EH (cell line): ENCODE measurements at regions not wholly inside any gene's neighbourhood (a gene's known extent, or its start where the extent isn't known, plus 50 kb on each side); places are given as distances from the start of the nearest gene placed in this dataset.

Source experiments
- DNase-seq: peaks from one replicate; pipeline ENCODE4 v3.0.0-alpha.2; 2015; ENCODE audit warnings: low read depth

DNA sequence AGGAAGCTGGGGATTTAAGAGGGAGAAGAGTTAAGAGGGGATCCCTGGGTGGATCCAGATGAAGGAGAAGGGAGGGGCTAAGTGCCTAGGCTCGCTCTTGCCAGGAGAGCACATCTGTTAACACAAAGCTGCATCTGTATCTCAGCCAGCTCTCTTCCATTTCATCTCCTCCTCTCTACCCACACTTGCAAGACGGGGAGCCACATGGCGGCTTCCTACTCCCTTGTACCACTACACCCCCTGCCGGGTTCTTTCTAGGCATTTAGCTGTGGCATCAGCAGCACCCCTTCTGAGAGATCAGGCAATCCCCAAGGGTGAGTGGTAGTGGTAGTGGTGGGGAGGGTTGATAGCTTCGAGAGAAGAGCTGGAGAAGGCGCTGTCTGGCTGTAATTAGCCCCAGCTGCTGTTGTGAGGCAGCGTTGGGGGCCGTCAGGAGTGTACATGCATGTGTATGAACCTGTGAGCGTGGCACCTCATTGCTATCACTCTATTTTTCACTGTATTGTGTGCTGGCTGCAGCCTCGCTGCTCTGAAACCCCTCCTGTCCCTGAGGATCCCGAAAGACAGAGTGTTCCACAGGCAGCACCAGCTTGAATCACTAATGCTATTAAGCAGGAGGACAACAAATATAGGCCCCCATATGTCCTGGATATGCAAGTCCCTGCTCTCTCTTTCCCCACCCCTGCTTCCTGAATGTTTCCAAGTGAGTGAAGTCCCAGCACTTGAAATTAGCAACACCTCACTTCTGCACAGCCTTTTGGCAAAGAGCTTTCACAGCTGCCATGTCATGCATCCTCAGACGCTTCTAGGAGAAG is 73.7 kb downstream of the RTL9 start:
- no peak for DNase-seq

DNA sequence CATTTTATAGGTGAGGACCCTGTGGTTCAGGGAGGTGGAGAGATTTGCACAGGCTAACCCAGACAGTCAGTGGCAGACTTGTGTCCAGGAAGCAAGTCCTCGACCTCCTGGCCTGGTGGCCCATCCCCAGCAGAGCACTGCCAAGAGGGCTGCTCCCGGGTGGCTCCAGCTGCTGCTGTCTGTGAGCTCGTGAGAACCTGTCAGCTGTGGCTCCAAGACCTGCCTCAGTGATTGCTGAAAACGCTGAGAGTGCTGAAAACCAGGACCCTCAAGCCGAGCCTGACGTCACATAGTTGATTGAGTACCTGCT is 74.2 kb downstream of the RTL9 start:
- DNase-seq = no peak

DNA sequence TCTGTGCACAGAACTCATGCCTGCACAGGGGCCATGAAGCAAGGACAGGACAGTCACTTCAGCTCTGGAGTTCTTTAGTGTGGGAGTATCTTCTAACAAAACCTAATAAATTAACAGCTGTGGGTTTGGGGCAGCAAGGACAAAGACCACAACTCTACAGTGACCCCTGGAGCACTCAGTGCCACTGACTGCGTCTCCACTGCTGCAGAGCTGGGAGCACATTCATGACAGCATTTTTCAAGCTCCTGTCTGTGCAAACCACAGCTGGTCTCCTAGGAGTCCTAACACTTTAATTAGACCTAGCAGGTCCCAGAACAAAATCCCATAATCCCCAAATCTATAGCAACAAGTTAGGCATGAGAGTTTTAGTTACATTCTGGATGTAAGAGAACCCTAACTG is 76.5 kb downstream of the RTL9 start:
- DNase-seq = no peak

DNA sequence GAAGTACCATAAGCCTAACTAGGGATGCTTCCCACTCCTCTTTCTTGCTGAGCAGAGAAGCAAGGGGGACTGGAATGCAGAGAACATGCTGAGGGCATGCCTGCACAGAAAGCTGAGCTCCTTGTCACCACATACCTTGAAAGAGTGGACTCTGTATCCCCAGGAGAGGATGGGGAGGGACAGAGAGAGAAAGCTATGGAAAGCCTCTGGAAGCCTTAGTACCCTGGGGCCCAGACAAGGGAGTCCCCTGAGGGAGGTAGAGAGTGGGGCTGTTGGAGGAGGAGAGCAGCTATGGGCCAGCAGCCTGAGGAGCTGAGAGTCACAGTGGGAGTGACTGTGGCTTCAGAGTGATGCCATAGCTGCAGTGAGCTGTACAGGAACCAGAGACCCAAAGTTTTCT is 77.9 kb downstream of the RTL9 start:
- DNase-seq = no peak

DNA sequence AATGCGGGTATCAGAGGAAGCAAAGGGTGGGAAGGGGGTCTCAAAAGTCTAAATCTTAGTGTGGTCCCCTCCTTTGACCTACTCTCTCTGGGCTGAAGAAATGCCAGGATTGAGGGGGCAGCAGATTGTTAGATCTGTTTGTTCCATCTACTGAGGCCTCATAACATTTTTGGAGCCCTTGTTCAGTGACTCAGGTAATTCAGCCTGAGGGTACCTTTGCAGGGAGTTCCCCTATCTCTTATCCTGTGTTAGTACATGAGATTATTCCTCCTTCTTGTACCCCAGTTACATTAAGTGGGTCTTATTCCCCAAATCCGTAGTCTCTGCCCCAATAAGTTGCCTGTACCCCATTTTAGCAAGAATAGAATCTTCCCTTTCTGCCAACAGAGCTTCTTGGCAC is 79.0 kb downstream of the RTL9 start:
- DNase-seq = no peak

DNA sequence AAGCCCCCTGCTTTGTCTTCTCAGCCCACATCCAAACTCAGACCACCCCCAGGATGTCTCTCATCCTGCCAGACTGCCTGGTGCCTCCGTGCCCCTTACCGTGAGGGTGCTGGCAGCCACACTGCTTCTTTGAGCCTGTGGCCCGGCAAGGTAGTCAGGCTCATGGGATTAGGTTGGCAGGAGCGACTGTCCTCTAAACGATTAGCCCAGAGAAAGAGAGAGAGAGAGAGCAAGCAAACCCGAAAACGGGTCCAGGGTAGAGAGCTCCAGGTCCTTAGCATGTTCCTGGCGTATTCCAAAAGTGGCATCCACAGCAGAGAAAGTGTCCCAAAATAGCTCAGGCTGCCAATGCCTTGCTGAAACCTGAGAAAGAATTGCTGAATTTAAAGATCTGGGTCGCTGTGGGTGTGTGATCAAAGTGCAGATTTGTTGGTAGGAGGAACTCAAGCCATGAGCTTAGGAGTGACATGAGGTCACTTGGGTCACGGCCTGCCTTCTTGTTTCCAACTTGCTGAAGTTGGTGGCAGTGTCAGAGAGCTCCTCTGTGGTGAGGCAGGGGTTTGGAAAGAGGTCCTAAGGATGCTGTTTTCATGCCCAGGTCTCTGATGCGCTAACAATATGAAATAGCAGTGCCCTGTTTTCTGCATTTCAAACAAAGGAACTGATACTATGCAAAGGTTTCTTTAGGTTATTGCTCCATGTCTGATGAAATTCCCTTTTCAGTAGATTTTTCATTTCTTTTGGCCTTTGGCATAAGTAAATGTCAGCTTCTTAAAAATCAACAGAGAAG is 81.6 kb downstream of the RTL9 start:
- no peak for DNase-seq

DNA sequence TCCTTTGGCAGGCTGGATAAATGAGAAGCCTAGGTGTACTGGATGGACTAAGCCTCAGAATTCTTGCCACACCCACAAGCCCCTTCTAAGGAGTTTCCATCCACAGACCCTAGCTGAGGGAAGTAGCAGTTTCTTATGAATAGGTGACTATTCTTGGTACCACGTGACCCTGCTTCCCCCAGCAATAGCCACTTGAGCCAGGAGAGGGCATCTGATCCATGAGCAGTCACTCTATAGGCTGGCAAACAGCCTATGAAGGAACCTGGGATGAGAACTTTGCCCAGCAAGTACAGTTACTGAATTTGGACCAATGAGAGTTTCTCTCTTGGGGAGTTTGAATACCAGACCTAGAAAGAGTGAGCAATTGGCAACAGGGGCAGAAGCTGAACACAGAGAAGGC is 84.0 kb downstream of the RTL9 start:
- DNase-seq = peak; percentile 47

DNA sequence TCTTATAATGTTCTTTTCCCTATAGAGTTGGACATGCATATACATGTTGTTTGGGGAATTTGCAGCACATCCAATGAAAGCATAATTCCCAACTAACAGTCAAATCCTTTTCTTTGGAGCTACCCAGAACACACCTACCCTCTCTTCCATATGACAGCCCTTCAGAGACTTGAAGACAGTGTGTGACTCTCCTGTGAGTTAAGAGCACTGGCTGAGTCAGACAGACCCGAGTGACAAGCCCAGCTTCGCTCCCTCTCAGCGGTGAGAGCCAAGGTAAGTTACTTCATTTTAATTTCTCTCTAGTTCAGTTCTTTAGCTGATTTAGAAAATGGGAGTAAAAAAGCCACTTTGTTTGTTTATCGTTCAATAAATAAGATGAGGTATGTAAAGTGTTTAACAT is 86.3 kb downstream of the RTL9 start:
- no peak for DNase-seq

DNA sequence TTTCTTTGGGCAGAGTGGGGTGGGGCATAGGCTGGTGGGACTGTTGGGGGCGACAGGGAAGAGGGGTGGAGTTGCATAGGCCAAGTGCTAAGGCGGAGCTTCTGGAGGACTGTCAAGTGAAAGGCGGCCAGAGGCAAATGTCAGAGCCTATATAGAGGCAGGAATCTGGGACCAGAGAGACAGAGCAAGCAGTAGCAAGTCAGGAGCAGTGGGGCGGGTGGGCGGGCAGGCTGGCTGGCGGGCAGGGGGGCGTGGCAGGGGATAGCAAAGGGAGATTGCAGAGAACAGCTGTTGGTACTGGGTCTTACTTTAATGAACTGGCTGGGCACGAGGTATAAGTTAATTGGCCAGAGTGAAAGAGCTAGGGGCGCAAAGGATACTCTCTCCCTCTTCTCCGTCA is 89.8 kb downstream of the RTL9 start:
- no peak for DNase-seq

DNA sequence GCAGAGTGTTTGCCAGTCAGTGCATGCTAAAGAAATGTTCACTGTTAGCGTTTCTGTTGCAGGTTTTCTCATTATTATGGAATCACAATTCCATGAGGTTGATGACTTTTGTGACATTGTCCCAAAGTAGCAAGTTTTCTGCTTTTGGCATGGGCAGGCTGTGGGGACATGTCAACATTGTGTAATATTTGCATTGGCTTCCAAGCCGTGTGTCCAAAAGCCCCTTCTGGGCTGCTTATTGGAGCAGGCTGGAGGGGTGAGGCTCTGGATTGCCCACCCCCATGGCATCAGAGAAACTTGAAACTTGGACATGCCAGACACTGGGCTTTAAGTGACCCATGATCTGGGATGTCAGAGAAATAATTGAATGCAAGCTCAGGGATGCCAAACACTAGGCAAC is 90.7 kb downstream of the RTL9 start:
- no peak for DNase-seq

DNA sequence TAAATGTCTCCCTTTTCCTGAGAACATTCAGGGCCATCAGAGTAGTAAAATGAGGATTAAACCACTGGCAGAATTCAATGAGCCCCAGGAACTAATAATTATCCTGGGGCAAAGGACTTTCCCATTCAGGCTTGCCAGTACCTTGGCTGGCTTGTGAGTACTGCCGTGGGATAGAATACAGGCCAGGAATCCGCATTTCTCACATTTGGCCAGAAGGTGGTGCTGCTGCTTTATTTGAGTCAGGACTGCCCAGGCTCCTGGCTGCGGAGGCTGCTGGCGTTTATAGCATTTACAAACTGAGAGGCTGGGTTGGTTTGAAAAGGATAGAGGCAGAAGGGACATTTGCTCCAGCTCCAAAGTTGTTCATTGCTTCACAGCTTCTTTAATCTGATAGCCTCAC is 91.4 kb downstream of the RTL9 start:
- DNase-seq = peak; percentile 69

DNA sequence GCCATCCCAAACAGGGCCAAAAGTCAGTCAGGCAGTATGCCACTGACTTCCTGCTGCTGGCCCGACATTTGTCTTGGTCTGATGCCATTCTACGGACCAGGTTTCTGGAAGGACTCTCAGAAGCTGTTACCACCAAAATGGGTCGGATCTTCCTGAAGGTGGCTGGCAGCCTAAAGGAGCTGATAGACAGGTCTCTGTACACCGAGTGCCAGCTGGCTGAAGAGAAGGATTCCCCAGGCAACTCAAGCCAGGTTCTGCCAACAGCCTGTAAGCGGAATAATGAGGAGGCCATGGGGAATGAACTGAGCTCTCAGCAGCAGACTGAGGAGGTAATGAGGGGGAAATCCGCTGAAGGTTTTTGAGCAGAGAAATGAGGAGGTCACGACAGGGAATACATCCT is 95.7 kb downstream of the RTL9 start:
- no peak for DNase-seq

DNA sequence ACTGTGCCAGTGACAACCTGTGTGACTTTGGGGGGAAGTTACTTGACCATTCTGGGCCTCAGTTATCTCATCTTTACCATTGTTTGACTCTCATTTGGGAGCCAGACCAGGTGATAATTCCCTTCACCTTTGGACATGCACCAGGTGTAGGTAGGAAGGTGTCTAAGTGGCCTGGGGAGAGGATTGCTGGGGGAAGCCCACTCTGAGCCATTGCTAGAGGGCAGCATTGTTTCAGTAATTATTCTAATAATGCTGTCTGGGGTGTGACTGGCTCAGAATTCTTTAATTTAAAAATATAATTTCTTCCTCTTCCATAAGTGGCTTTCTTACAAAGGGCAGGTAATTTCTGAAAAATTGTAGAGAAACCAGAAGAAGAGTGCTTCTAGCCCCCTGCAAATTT is 104.3 kb downstream of the RTL9 start:
- peak; percentile 14 for DNase-seq

DNA sequence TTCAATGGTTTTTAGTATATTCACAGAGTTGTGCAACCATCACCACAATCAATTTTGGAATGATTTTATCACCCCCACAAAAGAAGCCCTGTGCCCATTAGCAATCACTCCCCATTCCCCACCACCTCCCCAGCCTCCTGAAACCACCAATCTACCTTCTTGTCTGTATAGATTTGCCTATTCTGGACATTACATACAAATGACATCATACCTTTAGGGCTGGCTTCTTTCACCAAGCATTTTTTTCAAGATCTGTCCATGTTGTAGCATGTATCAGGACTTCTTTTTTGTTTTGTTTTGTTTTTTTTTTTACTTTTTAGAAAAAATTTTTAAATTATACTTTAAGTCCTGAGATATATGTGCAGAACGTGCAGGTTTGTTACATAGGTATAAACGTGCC is 108.1 kb downstream of the RTL9 start:
- no peak for DNase-seq

DNA sequence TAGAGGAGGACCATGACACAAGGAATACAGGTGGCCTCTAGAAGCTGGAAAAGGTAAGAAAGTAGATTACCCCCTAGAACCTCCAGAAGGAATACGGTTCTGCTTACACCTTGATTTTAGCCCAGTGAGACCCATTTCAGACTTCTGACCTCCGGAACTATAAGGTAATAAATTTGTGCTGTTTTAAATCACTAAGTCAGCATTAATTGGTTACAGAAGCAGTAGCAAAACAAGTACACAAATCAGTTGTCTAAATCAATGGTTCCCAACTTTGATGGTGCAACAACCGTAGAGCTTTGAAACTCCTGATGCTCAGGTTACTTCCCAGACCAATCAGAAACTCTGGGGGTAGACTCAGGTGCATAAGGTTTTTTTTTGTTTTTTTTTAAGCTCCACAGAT is 113.6 kb downstream of the RTL9 start:
- no peak for DNase-seq

DNA sequence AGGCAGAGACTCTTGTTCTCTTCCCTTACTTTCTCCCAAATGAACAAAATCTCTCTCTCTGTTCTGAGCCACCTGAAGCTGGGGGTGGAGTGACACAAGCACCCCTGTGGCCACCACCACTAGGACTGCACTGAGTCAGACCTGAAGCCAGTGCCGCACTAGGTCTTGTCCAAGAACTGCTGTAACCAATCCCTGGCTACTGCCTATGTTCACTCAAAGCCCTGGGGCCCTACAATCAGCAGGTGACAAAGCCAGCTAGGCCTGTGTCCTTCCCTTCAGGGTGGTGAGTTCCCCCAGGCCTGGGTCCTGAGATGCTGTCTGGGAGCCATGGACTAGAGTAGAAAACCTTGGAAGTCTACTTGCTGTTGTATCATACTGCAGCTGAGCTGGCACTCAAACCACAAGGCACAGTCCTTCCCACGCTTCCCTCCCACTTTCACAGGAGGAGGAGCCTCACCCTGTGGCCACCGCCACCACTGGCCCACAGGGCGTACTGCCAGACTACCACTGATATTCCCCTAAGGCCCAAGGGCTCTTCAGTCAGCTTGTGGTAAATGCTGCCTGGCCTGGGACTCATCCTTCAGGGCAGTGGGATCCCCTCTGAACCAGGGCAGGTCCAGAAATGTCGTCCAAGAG is 119.1 kb downstream of the RTL9 start:
- peak; percentile 15 for DNase-seq

DNA sequence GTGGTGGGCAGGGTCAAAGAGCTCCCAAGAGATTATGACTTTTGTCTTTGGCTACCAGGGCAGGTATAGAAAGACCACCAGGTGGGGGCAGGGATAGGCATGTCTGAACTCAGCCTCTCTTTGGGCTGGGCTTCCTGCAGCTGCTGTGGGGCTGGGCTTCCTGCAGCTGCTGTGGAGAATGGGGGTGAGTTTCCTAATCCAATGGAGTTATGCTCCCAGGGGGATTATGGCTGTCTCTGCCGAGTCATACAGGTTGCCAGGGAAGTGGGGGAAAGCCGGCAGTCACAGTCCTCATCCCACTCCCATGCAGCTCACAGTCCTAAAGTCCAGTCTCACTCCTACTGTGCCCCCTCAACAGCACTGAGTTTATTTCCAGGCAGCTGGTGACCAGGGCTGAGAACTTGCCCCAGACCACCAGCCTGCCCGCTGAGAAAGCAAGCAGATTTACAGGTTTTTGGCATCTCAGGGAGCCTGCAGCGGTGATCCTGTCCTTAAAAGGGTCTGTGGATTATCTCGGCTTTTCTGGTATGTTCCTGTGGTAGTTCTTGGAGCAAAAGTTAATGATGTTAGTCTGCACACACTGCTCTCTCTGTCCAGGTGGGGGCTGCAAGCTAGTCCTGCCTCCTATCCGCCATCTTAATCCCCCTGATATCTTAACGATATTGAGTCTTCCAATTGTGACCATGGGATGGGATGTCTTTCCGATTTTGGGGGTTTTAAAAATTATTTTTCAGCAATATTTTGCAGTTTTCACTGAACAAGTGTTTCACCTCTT is 133.4 kb downstream of the RTL9 start:
- no peak for DNase-seq

DNA sequence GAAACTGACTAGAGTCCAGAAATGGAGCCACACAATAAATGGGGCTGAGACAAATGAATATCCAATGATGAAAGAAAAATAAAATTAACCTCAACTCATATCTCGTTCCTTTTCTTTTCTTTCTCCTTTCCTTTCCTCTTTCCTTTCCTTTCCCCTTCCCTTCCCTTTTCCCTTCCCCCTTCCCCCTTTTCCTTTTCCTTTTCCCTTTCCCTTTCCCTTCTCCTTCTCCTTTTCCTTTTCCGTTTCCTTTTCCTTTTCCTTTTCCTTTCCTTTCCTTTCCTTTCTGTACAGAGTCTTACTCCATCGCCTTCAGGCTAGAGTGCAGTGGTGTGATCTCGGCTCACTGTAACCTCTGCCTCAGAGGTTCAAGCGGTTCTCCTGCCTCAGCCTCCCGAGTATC is 146.3 kb downstream of the RTL9 start:
- DNase-seq = no peak

DNA sequence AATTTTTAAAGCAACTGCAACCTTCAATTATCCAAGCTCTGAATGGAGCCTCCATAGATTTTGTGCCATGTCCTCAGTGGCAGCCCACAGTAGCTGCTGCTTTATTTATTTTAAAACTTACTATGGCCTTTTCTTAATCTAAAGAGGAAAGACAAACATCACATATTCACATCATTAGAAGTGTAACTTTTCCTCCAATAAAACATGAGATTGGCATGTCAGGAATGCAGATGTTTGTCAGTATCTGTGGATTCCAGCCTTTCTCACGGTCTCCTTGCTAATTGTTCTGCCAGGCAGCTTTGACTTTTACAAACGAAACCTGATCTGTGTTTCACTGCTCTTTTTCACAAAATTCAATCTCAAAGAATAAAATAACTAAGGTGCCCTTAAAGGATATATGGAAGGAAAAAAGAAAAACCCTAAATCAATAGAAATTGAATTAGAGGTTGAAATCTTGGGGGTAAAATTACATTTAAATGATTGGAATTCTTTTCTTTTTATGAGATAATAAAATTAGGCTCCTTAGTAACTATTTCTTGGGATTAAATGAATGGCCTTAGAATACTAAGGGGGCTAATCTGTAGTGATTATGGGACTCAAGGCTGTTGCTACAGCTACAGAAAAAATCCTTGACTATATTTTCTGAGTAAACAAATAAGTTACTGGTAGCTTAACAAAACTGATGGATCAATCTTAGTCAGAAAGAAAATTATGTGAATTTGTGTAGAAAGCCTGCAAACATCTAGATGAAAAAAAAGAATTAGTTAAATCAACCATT is 151.3 kb downstream of the RTL9 start:
- peak; percentile 76 for DNase-seq

DNA sequence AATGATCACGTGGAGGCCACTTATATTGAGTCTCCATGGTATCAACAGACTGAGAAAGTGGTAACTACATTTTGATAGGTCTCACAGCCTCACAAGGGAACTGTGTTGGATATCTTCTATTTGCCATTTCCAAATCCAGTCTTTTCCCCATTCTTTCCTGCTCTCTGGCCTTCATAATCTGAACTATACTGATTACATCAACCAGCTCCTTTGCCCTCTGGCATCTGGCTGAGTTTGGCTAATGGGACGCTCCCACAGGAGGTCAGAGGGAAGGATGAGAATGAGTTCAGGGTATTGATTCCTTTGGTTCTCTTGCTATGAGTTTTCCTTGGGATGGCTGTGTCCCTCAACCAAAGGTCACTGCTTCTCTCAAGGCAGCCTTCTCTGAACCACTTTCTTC is 152.6 kb downstream of the RTL9 start:
- no peak for DNase-seq

DNA sequence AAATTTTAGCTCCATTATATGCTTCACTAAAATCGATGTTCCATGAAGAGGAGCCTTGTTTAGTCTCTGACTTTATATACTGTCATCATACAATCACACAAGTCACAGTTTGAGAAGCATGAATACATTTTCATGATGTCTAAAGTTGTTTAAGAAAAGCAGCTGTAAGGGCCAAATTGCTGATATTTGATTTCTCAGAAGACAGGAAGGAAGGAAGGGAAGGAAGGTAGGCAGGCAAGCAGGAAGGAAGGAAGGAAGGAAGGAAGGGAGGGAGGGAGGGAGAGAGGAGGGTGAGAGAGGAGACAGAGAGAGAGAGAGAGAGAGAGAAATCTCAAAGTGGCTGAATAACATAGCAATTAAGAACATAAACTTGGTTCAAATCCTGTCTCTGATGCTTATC is 153.7 kb downstream of the RTL9 start:
- DNase-seq = no peak

DNA sequence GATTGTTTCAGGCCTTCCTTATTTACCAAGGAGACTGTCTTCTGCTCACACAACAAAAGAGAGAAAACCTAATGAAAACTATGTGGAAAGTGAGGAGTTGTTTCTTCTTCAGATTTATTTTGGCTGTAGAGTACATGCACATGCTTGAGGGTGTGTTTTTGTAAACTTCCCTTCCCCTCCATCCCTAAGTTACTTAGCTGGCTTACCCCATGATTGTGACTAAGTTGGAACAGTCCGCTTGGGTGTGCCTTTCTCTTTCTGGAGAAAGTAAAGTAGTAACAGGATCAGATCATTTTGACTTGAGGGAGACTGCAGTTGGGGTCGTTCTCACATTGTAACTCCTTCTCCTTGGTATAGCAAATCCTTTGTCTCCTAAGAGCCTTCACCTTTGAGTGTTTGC is 155.9 kb downstream of the RTL9 start:
- DNase-seq = no peak
